SK-N-SH (cell line): ENCODE measurements at regions not wholly inside any gene's neighbourhood (a gene's known extent, or its start where the extent isn't known, plus 50 kb on each side); places are given as distances from the start of the nearest gene placed in this dataset.

ENCODE experiments used
- CTCF ChIA-PET: fragments of 300-600, 350-600 bp; formaldehyde crosslinking; extraction: SDS; loops from one replicate; lab custom pipeline; 2021; lab: Yijun Ruan, JAX
- POLR2A ChIA-PET: fragments of 350-600 bp; sonication (Branson Sonifier 250); formaldehyde crosslinking; extraction: SDS; loops from one replicate; lab custom pipeline; 2020; ENCODE audit warnings: antibody characterized with exemption, inconsistent platforms; lab: Yijun Ruan, JAX
- DNase-seq: peaks from one replicate; pipeline ENCODE4 v3.0.0; 2012
- H2AFZ ChIP-seq: fragments of 200-600 bp; sonication (generic); 2 replicates; pipeline ENCODE4 v1.8.1; 2016; ENCODE audit warnings: antibody characterized with exemption, mild to moderate bottlenecking, low read depth
- H3F3A ChIP-seq: fragments of 200-600 bp; sonication (generic); replicated peaks from 2 replicates; pipeline ENCODE3; 2016; ENCODE audit warnings: antibody characterized with exemption, mild to moderate bottlenecking; ENCODE audit not compliant: insufficient read depth
- H3K27ac ChIP-seq, 2 experiments: fragments of 200-500 bp in 1 of 2; fragments of 200-600 bp in 1 of 2; sonication (Bioruptor generic) in 1 of 2; sonication (generic), shearing (Covaris generic) in 1 of 2; 2 replicates each; pipeline versions ENCODE4 v1.5.1 to v1.6.1; 2014 to 2016; ENCODE audit warnings: low read depth in 2 of 2, inconsistent platforms in 1 of 2, low read length in 1 of 2, mild to moderate bottlenecking in 1 of 2, mixed read lengths in 1 of 2
- H3K27me3 ChIP-seq: fragments of 200-600 bp; sonication (generic), shearing (Covaris generic); 2 replicates; pipeline ENCODE4 v1.6.1; 2016; ENCODE audit warnings: mixed run types; ENCODE audit not compliant: insufficient read depth
- H3K36me3 ChIP-seq, 2 experiments: fragments of 200-500 bp in 1 of 2; fragments of 200-600 bp in 1 of 2; sonication (Bioruptor generic) in 1 of 2; sonication (generic) in 1 of 2; replicated peaks in 1 of 2; 2 replicates each; pipeline versions ENCODE3 to v1.5.1; 2014 to 2016; ENCODE audit warnings: low read length in 1 of 2, mild to moderate bottlenecking in 1 of 2; ENCODE audit not compliant: insufficient read depth in 2 of 2, control insufficient read depth in 1 of 2
- H3K4me1 ChIP-seq, 2 experiments: fragments of 200-500 bp in 1 of 2; fragments of 200-600 bp in 1 of 2; sonication (Bioruptor generic) in 1 of 2; sonication (generic), shearing (Covaris generic) in 1 of 2; 2 replicates each; pipeline versions ENCODE4 v1.5.1 to v1.6.1; 2014 to 2016; ENCODE audit warnings: low read depth in 1 of 2, low read length in 1 of 2, mixed run types in 1 of 2; ENCODE audit not compliant: insufficient read depth in 2 of 2, control insufficient read depth in 1 of 2
- H3K4me2 ChIP-seq: fragments of 200-600 bp; sonication (generic), shearing (Covaris generic); 2 replicates; pipeline ENCODE4 v1.6.1; 2017; ENCODE audit warnings: mixed run types
- H3K4me3 ChIP-seq, 2 experiments: fragments of 200-500 bp in 1 of 2; fragments of 200-600 bp in 1 of 2; sonication (Bioruptor generic) in 1 of 2; sonication (generic), shearing (Covaris generic) in 1 of 2; 2 replicates each; pipeline versions ENCODE4 v1.5.1 to v1.8.1; 2014 to 2016; ENCODE audit warnings: low read depth in 2 of 2, inconsistent platforms in 1 of 2, low read length in 1 of 2, mild to moderate bottlenecking in 1 of 2, mixed read lengths in 1 of 2, moderate library complexity in 1 of 2
- H3K79me2 ChIP-seq: fragments of 200-600 bp; sonication (generic); 2 replicates; pipeline ENCODE4 v1.8.1; 2017; ENCODE audit warnings: mild to moderate bottlenecking; ENCODE audit not compliant: insufficient read depth
- H3K9ac ChIP-seq: fragments of 200-600 bp; sonication (generic); 2 replicates; pipeline ENCODE4 v1.6.1; 2017; ENCODE audit warnings: mixed run types
- H3K9me2 ChIP-seq: fragments of 200-600 bp; sonication (generic); 2 replicates; pipeline ENCODE4 v1.6.1; 2017; ENCODE audit warnings: mixed run types
- H3K9me3 ChIP-seq: fragments of 200-600 bp; sonication (generic); 2 replicates; pipeline ENCODE4 v1.6.1; 2017; ENCODE audit warnings: mixed run types, mild to moderate bottlenecking, moderate library complexity
- H4K20me1 ChIP-seq: fragments of 200-600 bp; sonication (generic); 2 replicates; pipeline ENCODE4 v1.6.1; 2017; ENCODE audit warnings: mild to moderate bottlenecking, mixed run types; ENCODE audit not compliant: insufficient read depth
- CHD2 ChIP-seq: fragments of 150-350 bp; IDR thresholded peaks from 2 replicates; pipeline ENCODE4 v1.6.1; 2018; ENCODE audit warnings: low read length; ENCODE audit not compliant: partially characterized antibody
- ELF1 ChIP-seq: IDR thresholded peaks from 2 replicates; pipeline ENCODE4 v1.4.0; 2012
- EP300 ChIP-seq, 2 experiments: IDR thresholded peaks; 2 replicates each; pipeline versions ENCODE4 v1.4.0 to v1.6.1; 2012; ENCODE audit warnings: borderline replicate concordance in 1 of 2, low read depth in 1 of 2, low read length in 1 of 2
- FOSL2 ChIP-seq: IDR thresholded peaks from 2 replicates; pipeline ENCODE4 v1.4.0; 2012; ENCODE audit warnings: low read depth, mild to moderate bottlenecking, moderate library complexity, borderline replicate concordance
- FOXJ3 ChIP-seq: sonication (generic); formaldehyde crosslinking; IDR thresholded peaks from 2 replicates; pipeline ENCODE4 v1.5.1; 2020; ENCODE audit warnings: mild to moderate bottlenecking, missing genetic modification reagents
- FOXM1 ChIP-seq: IDR thresholded peaks from 2 replicates; pipeline ENCODE4 v1.4.0; 2012; ENCODE audit warnings: low read depth, mild to moderate bottlenecking
- GABPA ChIP-seq: IDR thresholded peaks from 2 replicates; pipeline ENCODE4 v1.4.0; 2012; ENCODE audit warnings: low read depth, mild to moderate bottlenecking
- MAX ChIP-seq: IDR thresholded peaks from 2 replicates; pipeline ENCODE4 v1.4.0; 2012; ENCODE audit warnings: low read depth
- POLR2AphosphoS5 ChIP-seq: IDR thresholded peaks from 2 replicates; pipeline ENCODE4 v1.6.1; 2012; ENCODE audit warnings: low read depth, low read length
- RAD21 ChIP-seq: IDR thresholded peaks from 2 replicates; pipeline ENCODE4 v1.6.1; 2012; ENCODE audit warnings: mild to moderate bottlenecking, low read length
- RCOR1 ChIP-seq: fragments of 150-350 bp; IDR thresholded peaks from 2 replicates; pipeline ENCODE4 v1.6.1; 2017; ENCODE audit warnings: antibody characterized with exemption, low read length
- RXRA ChIP-seq: IDR thresholded peaks from 2 replicates; pipeline ENCODE4 v1.4.0; 2012; ENCODE audit warnings: low read depth, mild to moderate bottlenecking, borderline replicate concordance
- SIN3A ChIP-seq: IDR thresholded peaks from 2 replicates; pipeline ENCODE4 v1.6.1; 2012; ENCODE audit warnings: low read depth, mild to moderate bottlenecking, low read length, moderate library complexity, borderline replicate concordance
- SMC3 ChIP-seq: IDR thresholded peaks from 2 replicates; pipeline ENCODE4 v1.6.1; 2012; ENCODE audit warnings: low read depth, low read length, improper control_type of control experiment
- TAF1 ChIP-seq: IDR thresholded peaks from 2 replicates; pipeline ENCODE4 v1.6.1; 2012; ENCODE audit warnings: low read depth, mild to moderate bottlenecking, low read length, moderate library complexity, borderline replicate concordance
- YY1 ChIP-seq: IDR thresholded peaks from 2 replicates; pipeline ENCODE4 v1.4.0; 2012; ENCODE audit warnings: low read depth, mild to moderate bottlenecking
- WGBS: methylation state at CpG from one replicate; pipeline ENCODE4 v1.1.6; 2017; ENCODE audit warnings: low lambda C conversion rate; 5-methylcytosine and 5-hydroxymethylcytosine counted together
- TF ChIP-seq, protein P1 (sequence below): fragments of 150-350 bp; IDR thresholded peaks from 2 replicates; pipeline ENCODE4 v1.6.1; 2017; ENCODE audit warnings: antibody characterized with exemption, low read length, low read depth, borderline replicate concordance
- TF ChIP-seq, protein P2 (sequence below): IDR thresholded peaks from 2 replicates; pipeline ENCODE4; 2012
- TF ChIP-seq, protein P3 (sequence below): fragments of 150-350 bp; IDR thresholded peaks from 2 replicates; pipeline ENCODE4 v1.6.1; 2016; ENCODE audit warnings: mild to moderate bottlenecking, low read depth, low read length
- TF ChIP-seq, protein P4 (sequence below): IDR thresholded peaks from 2 replicates; pipeline ENCODE4 v1.4.0; 2012; ENCODE audit warnings: low read depth, borderline replicate concordance
- TF ChIP-seq, protein P5 (sequence below): fragments of 200-600 bp; sonication (generic); IDR thresholded peaks from 2 replicates; pipeline ENCODE4 v1.6.1; 2017; ENCODE audit warnings: antibody characterized with exemption, mild to moderate bottlenecking, moderate library complexity

- WGBS: 48% methylated on average over 5 of the region's 5 CpGs
- peaks cover 0 to 6% of the 10 kb centered on the region in 2 experiments; a peak in 1 of 4 replicates for H3K4me1 ChIP-seq
These were observed 85.3 kb downstream of the NSUN2 start for GRCh38 chr5:6547498-6547897.

GRCh38 chr5:6545770-6546690, 86.8 kb downstream of the NSUN2 start:
- ChIA-PET POLR2A (no interaction called here), CTCF (no interaction called here)
- no peak for DNase-seq
- no peaks in the 10 kb centered on the region for H3K9me2 ChIP-seq
- no peak overlapping the region for H3K27ac ChIP-seq
- 42% methylated on average over 23 of the region's 24 CpGs for WGBS
- H3K9me3 ChIP-seq: no peaks in the 10 kb centered on the region
- no peaks in the 10 kb centered on the region for H4K20me1 ChIP-seq
- H3K27me3 ChIP-seq: no peaks in the 10 kb centered on the region
- no peak overlapping the region for H3K9ac ChIP-seq
- no peak overlapping the region for H2AFZ ChIP-seq
- H3K79me2 ChIP-seq: no peaks in the 10 kb centered on the region
- no peaks in the 10 kb centered on the region for H3K36me3 ChIP-seq
- H3K4me1 ChIP-seq: peaks cover 0 to 6% of the 10 kb centered on the region in 2 experiments; a peak in 1 of 4 replicates
- H3K4me3 ChIP-seq: no peak overlapping the region
- H3F3A ChIP-seq: no peaks in the 10 kb centered on the region
- H3K4me2 ChIP-seq: no peak overlapping the region
- TF ChIP-seq FOSL2 (no peak), ELF1 (no peak), SIN3A (no peak), MAX (no peak), RAD21 (no peak), SMC3 (no peak), RXRA (no peak), TAF1 (no peak), FOXM1 (no peak)
- TF ChIP-seq, protein P1, sequence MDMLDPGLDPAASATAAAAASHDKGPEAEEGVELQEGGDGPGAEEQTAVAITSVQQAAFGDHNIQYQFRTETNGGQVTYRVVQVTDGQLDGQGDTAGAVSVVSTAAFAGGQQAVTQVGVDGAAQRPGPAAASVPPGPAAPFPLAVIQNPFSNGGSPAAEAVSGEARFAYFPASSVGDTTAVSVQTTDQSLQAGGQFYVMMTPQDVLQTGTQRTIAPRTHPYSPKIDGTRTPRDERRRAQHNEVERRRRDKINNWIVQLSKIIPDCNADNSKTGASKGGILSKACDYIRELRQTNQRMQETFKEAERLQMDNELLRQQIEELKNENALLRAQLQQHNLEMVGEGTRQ: no peak
- TF ChIP-seq, protein P2, sequence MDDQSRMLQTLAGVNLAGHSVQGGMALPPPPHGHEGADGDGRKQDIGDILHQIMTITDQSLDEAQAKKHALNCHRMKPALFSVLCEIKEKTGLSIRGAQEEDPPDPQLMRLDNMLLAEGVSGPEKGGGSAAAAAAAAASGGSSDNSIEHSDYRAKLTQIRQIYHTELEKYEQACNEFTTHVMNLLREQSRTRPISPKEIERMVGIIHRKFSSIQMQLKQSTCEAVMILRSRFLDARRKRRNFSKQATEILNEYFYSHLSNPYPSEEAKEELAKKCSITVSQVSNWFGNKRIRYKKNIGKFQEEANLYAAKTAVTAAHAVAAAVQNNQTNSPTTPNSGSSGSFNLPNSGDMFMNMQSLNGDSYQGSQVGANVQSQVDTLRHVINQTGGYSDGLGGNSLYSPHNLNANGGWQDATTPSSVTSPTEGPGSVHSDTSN: no peak
- TF ChIP-seq, protein P3, sequence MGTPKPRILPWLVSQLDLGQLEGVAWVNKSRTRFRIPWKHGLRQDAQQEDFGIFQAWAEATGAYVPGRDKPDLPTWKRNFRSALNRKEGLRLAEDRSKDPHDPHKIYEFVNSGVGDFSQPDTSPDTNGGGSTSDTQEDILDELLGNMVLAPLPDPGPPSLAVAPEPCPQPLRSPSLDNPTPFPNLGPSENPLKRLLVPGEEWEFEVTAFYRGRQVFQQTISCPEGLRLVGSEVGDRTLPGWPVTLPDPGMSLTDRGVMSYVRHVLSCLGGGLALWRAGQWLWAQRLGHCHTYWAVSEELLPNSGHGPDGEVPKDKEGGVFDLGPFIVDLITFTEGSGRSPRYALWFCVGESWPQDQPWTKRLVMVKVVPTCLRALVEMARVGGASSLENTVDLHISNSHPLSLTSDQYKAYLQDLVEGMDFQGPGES: no peak

More at GRCh38 chr5:6547498-6547897, 85.3 kb downstream of the NSUN2 start:
- Histone ChIP-seq H3K36me3 (no peaks in the 10 kb centered on the region), H3F3A (no peaks in the 10 kb centered on the region), H2AFZ (no peak overlapping the region), H3K27ac (no peak overlapping the region), H3K27me3 (no peaks in the 10 kb centered on the region), H3K9me2 (no peaks in the 10 kb centered on the region), H3K9me3 (no peaks in the 10 kb centered on the region), H4K20me1 (no peaks in the 10 kb centered on the region), H3K4me2 (no peak overlapping the region), H3K79me2 (no peaks in the 10 kb centered on the region), H3K9ac (no peak overlapping the region), H3K4me3 (no peak overlapping the region)
- CTCF ChIA-PET: no interaction called here
- no peak for TF ChIP-seq FOXJ3
- no peak for TF ChIP-seq RCOR1
- TF ChIP-seq, protein P4, sequence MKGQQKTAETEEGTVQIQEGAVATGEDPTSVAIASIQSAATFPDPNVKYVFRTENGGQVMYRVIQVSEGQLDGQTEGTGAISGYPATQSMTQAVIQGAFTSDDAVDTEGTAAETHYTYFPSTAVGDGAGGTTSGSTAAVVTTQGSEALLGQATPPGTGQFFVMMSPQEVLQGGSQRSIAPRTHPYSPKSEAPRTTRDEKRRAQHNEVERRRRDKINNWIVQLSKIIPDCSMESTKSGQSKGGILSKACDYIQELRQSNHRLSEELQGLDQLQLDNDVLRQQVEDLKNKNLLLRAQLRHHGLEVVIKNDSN: no peak
- TF ChIP-seq POLR2AphosphoS5: no peak
- TF ChIP-seq SMC3: no peak
- no peak for TF ChIP-seq EP300 (IDR thresholded peaks at IDR 0.05; ENCODE audit: borderline replicate concordance in 1 of 2, low read depth in 1 of 2, low read length in 1 of 2)
- TF ChIP-seq, protein P5, sequence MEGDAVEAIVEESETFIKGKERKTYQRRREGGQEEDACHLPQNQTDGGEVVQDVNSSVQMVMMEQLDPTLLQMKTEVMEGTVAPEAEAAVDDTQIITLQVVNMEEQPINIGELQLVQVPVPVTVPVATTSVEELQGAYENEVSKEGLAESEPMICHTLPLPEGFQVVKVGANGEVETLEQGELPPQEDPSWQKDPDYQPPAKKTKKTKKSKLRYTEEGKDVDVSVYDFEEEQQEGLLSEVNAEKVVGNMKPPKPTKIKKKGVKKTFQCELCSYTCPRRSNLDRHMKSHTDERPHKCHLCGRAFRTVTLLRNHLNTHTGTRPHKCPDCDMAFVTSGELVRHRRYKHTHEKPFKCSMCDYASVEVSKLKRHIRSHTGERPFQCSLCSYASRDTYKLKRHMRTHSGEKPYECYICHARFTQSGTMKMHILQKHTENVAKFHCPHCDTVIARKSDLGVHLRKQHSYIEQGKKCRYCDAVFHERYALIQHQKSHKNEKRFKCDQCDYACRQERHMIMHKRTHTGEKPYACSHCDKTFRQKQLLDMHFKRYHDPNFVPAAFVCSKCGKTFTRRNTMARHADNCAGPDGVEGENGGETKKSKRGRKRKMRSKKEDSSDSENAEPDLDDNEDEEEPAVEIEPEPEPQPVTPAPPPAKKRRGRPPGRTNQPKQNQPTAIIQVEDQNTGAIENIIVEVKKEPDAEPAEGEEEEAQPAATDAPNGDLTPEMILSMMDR: no peak
- TF ChIP-seq SIN3A: no peak
- no peak for TF ChIP-seq YY1
- TF ChIP-seq GABPA: no peak
- TF ChIP-seq RXRA: no peak
- no peak for TF ChIP-seq CHD2
- TF ChIP-seq ELF1: no peak
- TF ChIP-seq FOSL2: no peak
- no peak for TF ChIP-seq TAF1
- POLR2A ChIA-PET: no interaction called here
- no peak for DNase-seq
